ENCODE measurements at regions not wholly inside any gene's neighbourhood (a gene's known extent, or its start where the extent isn't known, plus 50 kb on each side); places are given as distances from the start of the nearest gene placed in this dataset.

GRCh38 chr6:95143408-95144180, 433.7 kb upstream of the MANEA start:
- Mint-ChIP-seq H3K36me3 (ENCODE audit: low read depth) (no peaks in the 10 kb centered on the region), H3K27me3 (no peaks in the 10 kb centered on the region), H3K4me1 (ENCODE audit: low read depth) (no peaks in the 10 kb centered on the region), H3K9me3 (peaks cover under 1% of the 10 kb centered on the region), H3K4me3 (no peak overlapping the region), H3K27ac (no peak overlapping the region)
- intact Hi-C loops (cut with micrococcal nuclease) = no loop called here
- POLR2A ChIA-PET = no interaction called here
- ATAC-seq (no peak), DNase-seq (no peak)
- CTCF ChIA-PET = no interaction called here
- no peak for TF ChIP-seq CTCF (IDR thresholded peaks at IDR 0.05)

GRCh38 chr6:95145457-95145856, 431.9 kb upstream of the MANEA start:
- ATAC-seq (no peak), DNase-seq (no peak)
- Mint-ChIP-seq H3K27me3 (no peaks in the 10 kb centered on the region), H3K9me3 (peaks cover 2% of the 10 kb centered on the region), H3K4me1 (ENCODE audit: low read depth) (no peaks in the 10 kb centered on the region), H3K27ac (no peak overlapping the region), H3K4me3 (no peak overlapping the region), H3K36me3 (ENCODE audit: low read depth) (no peaks in the 10 kb centered on the region)
- intact Hi-C loops (cut with micrococcal nuclease) = no loop called here
- no peak for TF ChIP-seq CTCF (IDR thresholded peaks at IDR 0.05)
- ChIA-PET POLR2A (no interaction called here), CTCF (no interaction called here)

GRCh38 chr6:95159557-95159956, 417.8 kb upstream of the MANEA start:
- CTCF ChIA-PET = no interaction called here

GRCh38 chr6:95169775-95170174, 407.6 kb upstream of the MANEA start:
- CTCF ChIA-PET = no interaction called here

More at GRCh38 chr6:95159557-95159956, 417.8 kb upstream of the MANEA start:
- DNase-seq (no peak), ATAC-seq (no peak)
- Mint-ChIP-seq H3K36me3 (ENCODE audit: low read depth) (no peaks in the 10 kb centered on the region), H3K27ac (no peak overlapping the region), H3K27me3 (no peaks in the 10 kb centered on the region), H3K4me3 (no peak overlapping the region), H3K9me3 (no peaks in the 10 kb centered on the region), H3K4me1 (ENCODE audit: low read depth) (no peaks in the 10 kb centered on the region)
- intact Hi-C loops (cut with micrococcal nuclease) = no loop called here
- POLR2A ChIA-PET = no interaction called here
- TF ChIP-seq CTCF (IDR thresholded peaks at IDR 0.05) = no peak

More at GRCh38 chr6:95169775-95170174, 407.6 kb upstream of the MANEA start:
- POLR2A ChIA-PET = no interaction called here
- H3K4me3 Mint-ChIP-seq = no peak overlapping the region
- no peak for TF ChIP-seq CTCF (IDR thresholded peaks at IDR 0.05)
- ATAC-seq (no peak), DNase-seq (no peak)
- no peak overlapping the region for H3K27ac Mint-ChIP-seq
- no peaks in the 10 kb centered on the region for H3K27me3 Mint-ChIP-seq
- no peaks in the 10 kb centered on the region for H3K36me3 Mint-ChIP-seq (ENCODE audit: low read depth)
- peaks cover 3% of the 10 kb centered on the region for H3K9me3 Mint-ChIP-seq
- intact Hi-C loops (cut with micrococcal nuclease) = no loop called here
- H3K4me1 Mint-ChIP-seq (ENCODE audit: low read depth) = no peaks in the 10 kb centered on the region

Data from activated CD8-positive, alpha-beta T cell treated with anti-CD3 and anti-CD28 coated beads for 36 hours (primary cell).